ENCODE measurements at regions not wholly inside any gene's neighbourhood (a gene's known extent, or its start where the extent isn't known, plus 50 kb on each side); places are given as distances from the start of the nearest gene placed in this dataset.

GRCh38 chr6:154675602-154676088, 57.6 kb upstream of the SCAF8 start:
- TF ChIP-seq CTCF (conservative IDR thresholded peaks at IDR 0.05; ENCODE audit: low read depth, low read length) (peak; percentile 99), EZH2 (IDR thresholded peaks at IDR 0.05; ENCODE audit: low read length, unreplicated experiment) (no peak)
